Lower leg skin (tissue), 4 donors: ENCODE measurements at regions not wholly inside any gene's neighbourhood (a gene's known extent, or its start where the extent isn't known, plus 50 kb on each side); places are given as distances from the start of the nearest gene placed in this dataset.

Source experiments
- DNase-seq, 2 donors: peaks; one replicate each; pipeline ENCODE4 v3.0.0-alpha.2; 2019; ENCODE audit warnings: low spot score in 2 of 2
- H3K4me3 ChIP-seq: fragments of 200-600 bp; sonication (generic); 2 replicates; pipeline ENCODE4 v1.5.1; 2017; ENCODE audit warnings: mild to moderate bottlenecking, low read depth; ENCODE audit not compliant: poor library complexity, severe bottlenecking
- CTCF ChIP-seq, 3 donors: fragments of 450-650 bp; IDR thresholded peaks; one replicate each; pipeline ENCODE4 v1.5.1; 2016; ENCODE audit warnings: antibody characterized with exemption in 3 of 3, mild to moderate bottlenecking in 3 of 3, moderate library complexity in 2 of 3
- POLR2A ChIP-seq, 2 donors: fragments of 450-650 bp; IDR thresholded peaks; one replicate each; pipeline ENCODE4 v1.6.1; 2016 to 2017; ENCODE audit warnings: antibody characterized with exemption in 2 of 2, mild to moderate bottlenecking in 1 of 2, moderate library complexity in 1 of 2
- WGBS, 2 donors: methylation state at CpG; one replicate each; pipeline ENCODE4 v1.1.5; 2018; 5-methylcytosine and 5-hydroxymethylcytosine counted together
- intact Hi-C: fragments of 100-400 bp; cut with DNase I; formaldehyde crosslinking; loops from one replicate; pipeline ENCODE4 v1.15.0; 2023; ENCODE audit warnings: low total_unique reads

GRCh38 chr3:181797431-181797830 is 85.7 kb downstream of the SOX2 start:
- H3K4me3 ChIP-seq, result no peak overlapping the region
- TF ChIP-seq POLR2A (IDR thresholded peaks at IDR 0.05), result no peak
- no peak for TF ChIP-seq CTCF (IDR thresholded peaks at IDR 0.05)
- 57 to 62% methylated on average over 2 of the region's 2 CpGs for WGBS, 2 donors

GRCh38 chr3:181805703-181806102 is 94.0 kb downstream of the SOX2 start:
- no peak for DNase-seq
- WGBS, 2 donors, result 71 to 73% methylated on average over 2 of the region's 2 CpGs
- no peak for TF ChIP-seq POLR2A (IDR thresholded peaks at IDR 0.05)
- no peak for TF ChIP-seq CTCF (IDR thresholded peaks at IDR 0.05)
- intact Hi-C loops, result no loop called here
- no peak overlapping the region for H3K4me3 ChIP-seq

More at GRCh38 chr3:181797431-181797830, 85.7 kb downstream of the SOX2 start:
- intact Hi-C loops, result no loop called here
- no peak for DNase-seq

- no peak overlapping the region for H3K4me3 ChIP-seq
- DNase-seq, result no peak
- TF ChIP-seq CTCF (IDR thresholded peaks at IDR 0.05), result no peak
- no peak for TF ChIP-seq POLR2A (IDR thresholded peaks at IDR 0.05)
- intact Hi-C loops, result no loop called here
- WGBS, 2 donors, result 91 to 92% methylated on average over 5 of the region's 5 CpGs
These were observed 96.3 kb downstream of the SOX2 start for GRCh38 chr3:181808053-181808452.

GRCh38 chr3:181823716-181824115 is 112.0 kb downstream of the SOX2 start:
- intact Hi-C loops, result no loop called here
- no peak overlapping the region for H3K4me3 ChIP-seq
- no peak for DNase-seq
- TF ChIP-seq POLR2A (IDR thresholded peaks at IDR 0.05) (no peak), CTCF (IDR thresholded peaks at IDR 0.05) (no peak)
- WGBS, 2 donors, result 88 to 93% methylated on average over 4 of the region's 4 CpGs

- no peak for TF ChIP-seq CTCF (IDR thresholded peaks at IDR 0.05)
- TF ChIP-seq POLR2A (IDR thresholded peaks at IDR 0.05), result no peak
- WGBS, 2 donors, result 81 to 82% methylated on average over 10 of the region's 10 CpGs
- DNase-seq, result no peak
- intact Hi-C loops, result no loop called here
- no peak overlapping the region for H3K4me3 ChIP-seq
These were observed 113.2 kb downstream of the SOX2 start for GRCh38 chr3:181824961-181825360.
